GM13976 (cell line): ENCODE measurements at regions not wholly inside any gene's neighbourhood (a gene's known extent, or its start where the extent isn't known, plus 50 kb on each side); places are given as distances from the start of the nearest gene placed in this dataset.

Experiments
- DNase-seq: peaks from one replicate; pipeline ENCODE4 v3.0.0; 2012; ENCODE audit warnings: low spot score
- CTCF ChIP-seq: IDR thresholded peaks from 2 replicates; pipeline ENCODE4 v1.5.1; 2012; ENCODE audit warnings: borderline replicate concordance, mild to moderate bottlenecking; ENCODE audit not compliant: insufficient read depth; ENCODE audit errors: extremely low read depth, missing control alignments, control extremely low read depth
- in situ Hi-C: fragments of 300-500 bp; cut with MboI; formaldehyde crosslinking; loops from one replicate; pipeline ENCODE4 v1.12.0; 2022; ENCODE audit warnings: low sequenced_read_pairs, mixed read lengths, inconsistent platforms; ENCODE audit not compliant: unreplicated experiment

GRCh38 chr2:49813208-49813607, 658.9 kb upstream of the FSHR start:
- no peak for TF ChIP-seq CTCF
- DNase-seq, result no peak
- in situ Hi-C loops, result no loop called here

GRCh38 chr2:49812730-49813129, 658.4 kb upstream of the FSHR start:
- in situ Hi-C loops, result no loop called here
- DNase-seq, result no peak
- no peak for TF ChIP-seq CTCF

- in situ Hi-C loops, result no loop called here
- TF ChIP-seq CTCF, result no peak
- no peak for DNase-seq
Measured at GRCh38 chr2:49811502-49811901, 657.2 kb upstream of the FSHR start.

- TF ChIP-seq CTCF, result no peak
- in situ Hi-C loops, result no loop called here
- DNase-seq, result no peak
Measured at GRCh38 chr2:49807689-49808088, 653.4 kb upstream of the FSHR start.

GRCh38 chr2:49804111-49804510, 649.8 kb upstream of the FSHR start:
- no peak for TF ChIP-seq CTCF
- no peak for DNase-seq
- in situ Hi-C loops, result no loop called here

- in situ Hi-C loops, result no loop called here
- no peak for DNase-seq
- TF ChIP-seq CTCF, result no peak
Measured at GRCh38 chr2:49801898-49802450, 647.7 kb upstream of the FSHR start.

GRCh38 chr2:49798570-49798969, 644.3 kb upstream of the FSHR start:
- TF ChIP-seq CTCF, result no peak
- no peak for DNase-seq
- in situ Hi-C loops, result no loop called here
